ENCODE measurements at regions not wholly inside any gene's neighbourhood (a gene's known extent, or its start where the extent isn't known, plus 50 kb on each side); places are given as distances from the start of the nearest gene placed in this dataset.
"Not testable (repeated sequence)": the region's sequence is repeated elsewhere in the genome, so short reads cannot be mapped to it uniquely, and the experiment has no call there.

- no peak overlapping the region for H3K27ac Mint-ChIP-seq (ENCODE audit: unreplicated experiment)
- H3K4me1 Mint-ChIP-seq (ENCODE audit: low read depth): peaks cover 8% of the 10 kb centered on the region
- H3K36me3 Mint-ChIP-seq (ENCODE audit: low read depth): no peaks in the 10 kb centered on the region
- H3K4me3 Mint-ChIP-seq (ENCODE audit: unreplicated experiment): no peak overlapping the region
- TF ChIP-seq, protein P1, sequence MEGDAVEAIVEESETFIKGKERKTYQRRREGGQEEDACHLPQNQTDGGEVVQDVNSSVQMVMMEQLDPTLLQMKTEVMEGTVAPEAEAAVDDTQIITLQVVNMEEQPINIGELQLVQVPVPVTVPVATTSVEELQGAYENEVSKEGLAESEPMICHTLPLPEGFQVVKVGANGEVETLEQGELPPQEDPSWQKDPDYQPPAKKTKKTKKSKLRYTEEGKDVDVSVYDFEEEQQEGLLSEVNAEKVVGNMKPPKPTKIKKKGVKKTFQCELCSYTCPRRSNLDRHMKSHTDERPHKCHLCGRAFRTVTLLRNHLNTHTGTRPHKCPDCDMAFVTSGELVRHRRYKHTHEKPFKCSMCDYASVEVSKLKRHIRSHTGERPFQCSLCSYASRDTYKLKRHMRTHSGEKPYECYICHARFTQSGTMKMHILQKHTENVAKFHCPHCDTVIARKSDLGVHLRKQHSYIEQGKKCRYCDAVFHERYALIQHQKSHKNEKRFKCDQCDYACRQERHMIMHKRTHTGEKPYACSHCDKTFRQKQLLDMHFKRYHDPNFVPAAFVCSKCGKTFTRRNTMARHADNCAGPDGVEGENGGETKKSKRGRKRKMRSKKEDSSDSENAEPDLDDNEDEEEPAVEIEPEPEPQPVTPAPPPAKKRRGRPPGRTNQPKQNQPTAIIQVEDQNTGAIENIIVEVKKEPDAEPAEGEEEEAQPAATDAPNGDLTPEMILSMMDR (IDR thresholded peaks at IDR 0.05): no peak
- peak; percentile 59 for DNase-seq (ENCODE audit: low spot score)
- H3K27me3 Mint-ChIP-seq (ENCODE audit: low read depth): peaks cover 2% of the 10 kb centered on the region
- no peaks in the 10 kb centered on the region for H3K9me3 Mint-ChIP-seq (ENCODE audit: low read depth)
Measured at GRCh38 chr10:34941471-34942357, 126.6 kb upstream of the PARD3 start.

GRCh38 chr10:34940436-34940835 lies 125.3 kb upstream of the PARD3 start:
- Mint-ChIP-seq H3K36me3 (ENCODE audit: low read depth) (no peaks in the 10 kb centered on the region), H3K4me1 (ENCODE audit: low read depth) (peaks cover 8% of the 10 kb centered on the region), H3K27ac (ENCODE audit: unreplicated experiment) (no peak overlapping the region), H3K4me3 (ENCODE audit: unreplicated experiment) (no peak overlapping the region), H3K9me3 (ENCODE audit: low read depth) (no peaks in the 10 kb centered on the region), H3K27me3 (ENCODE audit: low read depth) (peaks cover 2% of the 10 kb centered on the region)
- no peak for DNase-seq (ENCODE audit: low spot score)
- TF ChIP-seq, protein P1 (IDR thresholded peaks at IDR 0.05): no peak

- H3K27ac Mint-ChIP-seq (ENCODE audit: unreplicated experiment): no peak overlapping the region
- no peaks in the 10 kb centered on the region for H3K27me3 Mint-ChIP-seq (ENCODE audit: low read depth)
- H3K9me3 Mint-ChIP-seq (ENCODE audit: low read depth): no peaks in the 10 kb centered on the region
- DNase-seq (ENCODE audit: low spot score): no peak
- H3K36me3 Mint-ChIP-seq (ENCODE audit: low read depth): no peaks in the 10 kb centered on the region
- H3K4me3 Mint-ChIP-seq (ENCODE audit: unreplicated experiment): no peak overlapping the region
- H3K4me1 Mint-ChIP-seq (ENCODE audit: low read depth): peaks cover 14% of the 10 kb centered on the region
- TF ChIP-seq, protein P1 (IDR thresholded peaks at IDR 0.05): no peak
Measured at GRCh38 chr10:34938399-34938670, 123.2 kb upstream of the PARD3 start.

GRCh38 chr10:34937643-34938398 lies 122.7 kb upstream of the PARD3 start:
- H3K4me3 Mint-ChIP-seq (ENCODE audit: unreplicated experiment); DNase-seq (ENCODE audit: low spot score); H3K27me3 Mint-ChIP-seq (ENCODE audit: low read depth); H3K9me3 Mint-ChIP-seq (ENCODE audit: low read depth); H3K36me3 Mint-ChIP-seq (ENCODE audit: low read depth): not testable (repeated sequence)
- TF ChIP-seq, protein P1 (IDR thresholded peaks at IDR 0.05): peak; percentile 77
- Mint-ChIP-seq H3K4me1 (ENCODE audit: low read depth) (peaks cover 18% of the 10 kb centered on the region), H3K27ac (ENCODE audit: unreplicated experiment) (peak overlapping the region; percentile 41)

- Mint-ChIP-seq H3K9me3 (ENCODE audit: low read depth) (no peaks in the 10 kb centered on the region), H3K27me3 (ENCODE audit: low read depth) (no peaks in the 10 kb centered on the region), H3K4me1 (ENCODE audit: low read depth) (peaks cover 19% of the 10 kb centered on the region), H3K36me3 (ENCODE audit: low read depth) (no peaks in the 10 kb centered on the region), H3K4me3 (ENCODE audit: unreplicated experiment) (no peak overlapping the region), H3K27ac (ENCODE audit: unreplicated experiment) (no peak overlapping the region)
- TF ChIP-seq, protein P1 (IDR thresholded peaks at IDR 0.05): no peak
- DNase-seq (ENCODE audit: low spot score): no peak
Measured at GRCh38 chr10:34936061-34936460, 121.0 kb upstream of the PARD3 start.
